Nephron progenitor cell (in vitro differentiated cells): ENCODE measurements at regions not wholly inside any gene's neighbourhood (a gene's known extent, or its start where the extent isn't known, plus 50 kb on each side); places are given as distances from the start of the nearest gene placed in this dataset.
A peak's percentile ranks its signal among the peaks of the same experiment; 100 is the strongest.

ENCODE experiments used
- DNase-seq: peaks from one replicate; pipeline ENCODE4 v3.0.0; 2021
- H3K27ac Mint-ChIP-seq: 2 replicates; pipeline ENCODE4 v1.8.0; 2021; ENCODE audit warnings: mild to moderate bottlenecking, moderate library complexity, mixed read lengths
- H3K27me3 Mint-ChIP-seq: 2 replicates; pipeline ENCODE4 v1.8.0; 2021; ENCODE audit warnings: mild to moderate bottlenecking, low read depth, mixed read lengths; ENCODE audit not compliant: poor library complexity
- H3K36me3 Mint-ChIP-seq: 2 replicates; pipeline ENCODE4 v1.8.0; 2021; ENCODE audit warnings: low read depth, mixed read lengths
- H3K4me1 Mint-ChIP-seq: 2 replicates; pipeline ENCODE4 v1.8.0; 2021; ENCODE audit warnings: mixed read lengths
- H3K4me3 Mint-ChIP-seq: 2 replicates; pipeline ENCODE4 v1.8.0; 2021; ENCODE audit warnings: mild to moderate bottlenecking, moderate library complexity, mixed read lengths
- H3K9me3 Mint-ChIP-seq: 2 replicates; pipeline ENCODE4 v1.8.0; 2021; ENCODE audit warnings: mild to moderate bottlenecking, moderate library complexity, mixed read lengths
- TF ChIP-seq, protein P1 (sequence below): fragments of 200-600 bp; sonication (generic); IDR thresholded peaks from 2 replicates; pipeline ENCODE4 v1.5.0; 2021; ENCODE audit warnings: antibody characterized with exemption

DNA sequence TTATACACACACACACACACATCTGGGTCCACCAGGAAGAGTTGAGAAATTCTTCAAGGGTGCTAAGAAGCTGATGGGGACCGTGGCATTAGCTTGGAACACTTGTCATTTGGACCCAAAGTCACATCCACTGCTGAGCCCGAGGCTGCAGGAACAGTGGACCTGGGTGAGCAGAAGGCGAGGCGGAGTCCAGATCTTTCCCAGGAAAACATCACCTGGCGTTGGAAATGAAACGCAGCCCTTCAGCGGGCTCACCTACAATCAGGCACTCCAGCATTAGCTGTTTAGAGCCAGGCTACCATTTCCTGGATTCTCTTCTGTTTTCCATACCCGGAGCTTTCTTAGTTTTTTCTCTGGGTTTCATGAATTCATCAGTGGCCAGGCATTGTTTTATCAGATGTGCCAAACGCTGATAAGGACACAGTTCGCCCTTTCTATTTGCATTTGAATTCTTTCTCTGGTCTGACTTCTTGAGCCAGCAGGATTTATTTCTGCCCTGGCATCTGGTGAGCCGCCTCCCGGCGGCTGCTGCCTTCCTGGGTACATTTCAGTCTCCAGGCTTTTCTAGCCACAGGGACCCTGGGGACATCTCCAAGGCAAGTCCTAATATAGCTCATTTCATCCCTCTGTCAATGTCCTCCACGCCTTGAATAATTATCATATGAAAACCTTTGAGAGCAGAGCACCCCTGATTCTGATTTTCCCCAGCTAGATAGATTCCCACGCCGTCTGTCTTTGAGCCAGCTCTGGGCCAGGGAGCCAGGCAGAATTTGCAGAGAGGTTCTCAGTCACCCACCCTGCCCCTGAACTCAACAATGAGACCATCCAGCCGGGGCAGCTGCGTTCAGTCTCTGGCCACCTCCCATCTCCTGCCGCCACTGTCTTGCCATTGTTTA, 170.9 kb downstream of the TTLL2 start:
- Mint-ChIP-seq H3K27ac (no peak overlapping the region), H3K9me3 (no peaks in the 10 kb centered on the region), H3K27me3 (peaks cover 9% of the 10 kb centered on the region), H3K4me3 (peak overlapping the region; percentile 34), H3K4me1 (peaks cover 52% of the 10 kb centered on the region), H3K36me3 (no peaks in the 10 kb centered on the region)
- DNase-seq: no peak
- TF ChIP-seq, protein P1, sequence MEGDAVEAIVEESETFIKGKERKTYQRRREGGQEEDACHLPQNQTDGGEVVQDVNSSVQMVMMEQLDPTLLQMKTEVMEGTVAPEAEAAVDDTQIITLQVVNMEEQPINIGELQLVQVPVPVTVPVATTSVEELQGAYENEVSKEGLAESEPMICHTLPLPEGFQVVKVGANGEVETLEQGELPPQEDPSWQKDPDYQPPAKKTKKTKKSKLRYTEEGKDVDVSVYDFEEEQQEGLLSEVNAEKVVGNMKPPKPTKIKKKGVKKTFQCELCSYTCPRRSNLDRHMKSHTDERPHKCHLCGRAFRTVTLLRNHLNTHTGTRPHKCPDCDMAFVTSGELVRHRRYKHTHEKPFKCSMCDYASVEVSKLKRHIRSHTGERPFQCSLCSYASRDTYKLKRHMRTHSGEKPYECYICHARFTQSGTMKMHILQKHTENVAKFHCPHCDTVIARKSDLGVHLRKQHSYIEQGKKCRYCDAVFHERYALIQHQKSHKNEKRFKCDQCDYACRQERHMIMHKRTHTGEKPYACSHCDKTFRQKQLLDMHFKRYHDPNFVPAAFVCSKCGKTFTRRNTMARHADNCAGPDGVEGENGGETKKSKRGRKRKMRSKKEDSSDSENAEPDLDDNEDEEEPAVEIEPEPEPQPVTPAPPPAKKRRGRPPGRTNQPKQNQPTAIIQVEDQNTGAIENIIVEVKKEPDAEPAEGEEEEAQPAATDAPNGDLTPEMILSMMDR: no peak

GRCh38 chr6:167496707-167497106, 171.8 kb downstream of the TTLL2 start:
- no peak for DNase-seq
- H3K4me1 Mint-ChIP-seq: peaks cover 52% of the 10 kb centered on the region
- no peak overlapping the region for H3K27ac Mint-ChIP-seq

DNA sequence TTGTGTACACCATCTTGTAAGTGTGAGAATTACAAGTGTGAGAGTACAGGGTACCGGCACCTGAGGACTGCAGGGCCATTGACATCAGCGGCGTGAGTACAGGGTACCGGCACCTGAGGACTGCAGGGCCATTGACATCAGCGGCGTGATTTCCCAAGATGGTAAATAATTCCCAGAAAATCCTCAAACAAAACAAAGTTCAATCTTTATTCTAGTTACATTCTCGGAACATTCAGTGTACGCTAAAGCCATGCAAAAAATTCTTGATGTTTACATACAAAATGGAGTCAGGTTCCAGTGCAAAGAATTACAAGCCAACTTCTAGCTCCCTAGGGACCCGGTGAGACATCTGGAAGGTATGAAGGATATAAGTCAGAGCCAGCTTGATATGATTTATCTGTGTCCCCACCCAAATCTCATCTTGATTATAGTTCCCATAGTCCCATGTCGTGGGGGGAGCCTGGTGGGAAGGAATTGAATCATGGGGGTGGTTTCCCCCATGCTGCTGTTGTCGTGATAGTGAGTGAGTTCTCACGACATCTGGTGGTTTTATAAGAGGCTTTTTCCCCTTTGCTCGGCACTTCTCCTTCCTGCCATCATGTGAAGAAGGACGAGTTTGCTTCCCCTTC, 172.7 kb downstream of the TTLL2 start:
- Mint-ChIP-seq H3K27ac (no peak overlapping the region), H3K27me3 (peaks cover 15% of the 10 kb centered on the region), H3K4me1 (peaks cover 46% of the 10 kb centered on the region), H3K4me3 (no peak overlapping the region), H3K9me3 (no peaks in the 10 kb centered on the region), H3K36me3 (no peaks in the 10 kb centered on the region)
- no peak for DNase-seq
- TF ChIP-seq, protein P1: no peak

More at GRCh38 chr6:167496707-167497106, 171.8 kb downstream of the TTLL2 start:
- no peaks in the 10 kb centered on the region for H3K36me3 Mint-ChIP-seq
- H3K9me3 Mint-ChIP-seq: no peaks in the 10 kb centered on the region
- TF ChIP-seq, protein P1: no peak
- no peak overlapping the region for H3K4me3 Mint-ChIP-seq
- peaks cover 11% of the 10 kb centered on the region for H3K27me3 Mint-ChIP-seq

GRCh38 chr6:167499161-167499660, 174.3 kb downstream of the TTLL2 start:
- H3K27ac Mint-ChIP-seq: no peak overlapping the region
- TF ChIP-seq, protein P1: no peak
- H3K27me3 Mint-ChIP-seq: peaks cover 12% of the 10 kb centered on the region
- H3K4me3 Mint-ChIP-seq: no peak overlapping the region
- no peaks in the 10 kb centered on the region for H3K9me3 Mint-ChIP-seq
- H3K36me3 Mint-ChIP-seq: no peaks in the 10 kb centered on the region
- DNase-seq: no peak
- peaks cover 29% of the 10 kb centered on the region for H3K4me1 Mint-ChIP-seq

DNA sequence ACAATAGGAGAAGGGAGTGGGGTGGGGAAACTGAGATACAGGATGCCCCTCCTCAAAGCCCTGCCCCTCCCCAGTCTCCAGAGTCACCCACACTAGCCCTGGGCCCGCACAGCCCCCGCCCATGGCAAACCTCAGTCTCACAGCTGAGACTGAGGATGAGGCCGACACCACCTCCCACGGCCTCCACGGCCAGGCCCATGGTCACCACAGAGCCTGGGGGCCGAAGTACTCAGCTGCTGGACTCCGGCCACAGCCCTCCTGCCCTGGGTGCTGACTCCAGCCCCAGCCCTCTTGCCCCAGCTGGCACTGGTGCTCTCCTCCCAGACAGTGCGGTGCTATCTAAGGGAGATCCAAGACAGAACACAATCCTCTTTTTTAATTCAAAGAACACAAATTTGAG, 176.1 kb downstream of the TTLL2 start:
- no peaks in the 10 kb centered on the region for H3K36me3 Mint-ChIP-seq
- DNase-seq: no peak
- no peaks in the 10 kb centered on the region for H3K9me3 Mint-ChIP-seq
- no peak overlapping the region for H3K4me3 Mint-ChIP-seq
- no peak overlapping the region for H3K27ac Mint-ChIP-seq
- peaks cover 12% of the 10 kb centered on the region for H3K4me1 Mint-ChIP-seq
- TF ChIP-seq, protein P1: no peak
- H3K27me3 Mint-ChIP-seq: peaks cover 16% of the 10 kb centered on the region
